B cell (primary cell): ENCODE measurements at regions not wholly inside any gene's neighbourhood (a gene's known extent, or its start where the extent isn't known, plus 50 kb on each side); places are given as distances from the start of the nearest gene placed in this dataset.

Source experiments
- ATAC-seq: fragments of 200-7000 bp; cut with Tn5 transposase; one replicate; pipeline ENCODE4 v1.10.0; 2021; ENCODE audit warnings: low read depth, mild to moderate bottlenecking, moderate number of reproducible peaks, moderate library complexity
- CTCF ChIA-PET: fragments of 350-600 bp; sonication (Branson Sonifier 250); formaldehyde crosslinking; loops from one replicate; lab custom pipeline; 2021; ENCODE audit warnings: antibody characterized with exemption, inconsistent platforms; lab: Charles Lee
- POLR2A ChIA-PET: fragments of 350-600 bp; sonication (Branson Sonifier 250); formaldehyde crosslinking; loops from one replicate; lab custom pipeline; 2021; ENCODE audit warnings: antibody characterized with exemption; lab: Charles Lee
- DNase-seq: peaks from one replicate; pipeline ENCODE4 v3.0.0; 2013
- H2AFZ ChIP-seq: 2 replicates; pipeline ENCODE4 v1.6.1; 2012; ENCODE audit warnings: mild to moderate bottlenecking, low read depth, low read length; ENCODE audit not compliant: insufficient read depth, poor library complexity, severe bottlenecking
- H3K27ac ChIP-seq, 2 donors: 1 replicate in 1 of 2; 2 replicates in 1 of 2; pipeline ENCODE4 v1.5.1; 2012 to 2013; ENCODE audit warnings: low read length in 2 of 2, mild to moderate bottlenecking in 2 of 2, moderate library complexity in 1 of 2
- H3K27me3 ChIP-seq, 4 experiments: fragments of 200-600 bp in 1 of 4; sonication (generic) in 1 of 4; replicated peaks in 1 of 4; 1 replicate in 2 of 4; 2 replicates in 2 of 4; pipeline versions ENCODE4 v1.6.1 to v1.7.0; 2013 to 2016; ENCODE audit warnings: low read length in 3 of 4, mild to moderate bottlenecking in 2 of 4, mixed read lengths in 1 of 4, moderate library complexity in 1 of 4; ENCODE audit not compliant: insufficient read depth in 4 of 4, control insufficient read depth in 3 of 4; ENCODE audit errors: control extremely low read depth in 1 of 4
- H3K36me3 ChIP-seq, 2 experiments: replicated peaks in 1 of 2; 1 replicate in 1 of 2; 2 replicates in 1 of 2; pipeline versions ENCODE4 v1.6.1 to v1.7.1; 2013; ENCODE audit warnings: low read length in 1 of 2; ENCODE audit not compliant: insufficient read depth in 2 of 2, control insufficient read depth in 1 of 2; ENCODE audit errors: control extremely low read depth in 1 of 2, extremely low read depth in 1 of 2
- H3K4me1 ChIP-seq, 2 donors: fragments of 200-600 bp in 1 of 2; sonication (generic) in 1 of 2; 1 replicate in 1 of 2; 2 replicates in 1 of 2; pipeline versions ENCODE4 v1.5.1 to v1.6.1; 2013 to 2017; ENCODE audit warnings: low read length in 2 of 2; ENCODE audit not compliant: control insufficient read depth in 2 of 2, insufficient read depth in 2 of 2
- H3K4me2 ChIP-seq: replicated peaks from 2 replicates; pipeline ENCODE3; 2012; ENCODE audit warnings: mild to moderate bottlenecking, low read depth, low read length; ENCODE audit not compliant: poor library complexity, severe bottlenecking
- H3K4me3 ChIP-seq, 5 experiments: fragments of 200-600 bp in 1 of 5; sonication (generic) in 1 of 5; 1 replicate in 3 of 5; 2 replicates in 2 of 5; pipeline versions ENCODE4 v1.5.1 to v1.7.0; 2011 to 2016; ENCODE audit warnings: low read length in 4 of 5, mild to moderate bottlenecking in 4 of 5, low read depth in 2 of 5, control low read depth in 1 of 5, moderate library complexity in 1 of 5; ENCODE audit not compliant: insufficient read depth in 1 of 5; ENCODE audit errors: control extremely low read depth in 1 of 5, extremely low read depth in 1 of 5
- H3K79me2 ChIP-seq: fragments of 200-600 bp; sonication (generic); one replicate; pipeline ENCODE4 v1.6.0; 2016; ENCODE audit warnings: low read length; ENCODE audit not compliant: control insufficient read depth, insufficient read depth
- H3K9ac ChIP-seq: fragments of 200-600 bp; sonication (generic); 2 replicates; pipeline ENCODE4 v1.6.1; 2017; ENCODE audit warnings: mild to moderate bottlenecking, low read length, moderate library complexity
- H3K9me3 ChIP-seq, 3 donors: one replicate each; pipeline versions ENCODE4 v1.6.1 to v1.7.1; 2013; ENCODE audit warnings: low read length in 2 of 3; ENCODE audit not compliant: control insufficient read depth in 2 of 3, insufficient read depth in 1 of 3; ENCODE audit errors: control extremely low read depth in 1 of 3
- H4K20me1 ChIP-seq: 2 replicates; pipeline ENCODE4 v1.6.0; 2012; ENCODE audit warnings: mild to moderate bottlenecking, low read length; ENCODE audit not compliant: insufficient read depth, control insufficient read depth, poor library complexity, severe bottlenecking
- H3K27ac Mint-ChIP-seq: one replicate; pipeline ENCODE4 v1.8.0; 2021; ENCODE audit warnings: mixed read lengths
- H3K27me3 Mint-ChIP-seq: one replicate; pipeline ENCODE4 v1.8.0; 2021; ENCODE audit warnings: mixed read lengths
- H3K4me1 Mint-ChIP-seq: one replicate; pipeline ENCODE4 v1.8.0; 2021; ENCODE audit warnings: mixed read lengths
- H3K4me3 Mint-ChIP-seq: one replicate; pipeline ENCODE4 v1.8.0; 2021; ENCODE audit warnings: mixed read lengths
- H3K9me3 Mint-ChIP-seq: one replicate; pipeline ENCODE4 v1.8.0; 2022; ENCODE audit warnings: mixed read lengths; ENCODE audit not compliant: insufficient read depth
- EZH2 ChIP-seq: IDR thresholded peaks from 2 replicates; pipeline ENCODE4 v1.6.1; 2012; ENCODE audit warnings: borderline replicate concordance, low read depth, mild to moderate bottlenecking, moderate library complexity, low read length; ENCODE audit not compliant: insufficient read depth, poor library complexity, severe bottlenecking
- WGBS: methylation state at CpG from one replicate; pipeline ENCODE4 v1.1.5; 2013; ENCODE audit warnings: missing lambda C conversion rate; ENCODE audit not compliant: insufficient coverage; 5-methylcytosine and 5-hydroxymethylcytosine counted together
- intact Hi-C: fragments of 100-400 bp; cut with micrococcal nuclease; formaldehyde crosslinking; loops from one replicate; pipeline ENCODE4 v1.10.0; 2022
- TF ChIP-seq, protein P1 (sequence below): fragments of 200-600 bp; IDR thresholded peaks from one replicate; pipeline ENCODE4 v1.8.0; 2022; ENCODE audit warnings: antibody characterized with exemption, mild to moderate bottlenecking

GRCh38 chr11:70720281-70720680, 322.0 kb downstream of the CTTN start:
- ATAC-seq, result no peak
- DNase-seq, result no peak
- H3K4me3 Mint-ChIP-seq, result no peak overlapping the region
- H3K9ac ChIP-seq, result no peak overlapping the region
- 73% methylated on average over 3 of the region's 5 CpGs for WGBS
- no peak overlapping the region for H3K27ac Mint-ChIP-seq
- TF ChIP-seq EZH2, result no peak
- TF ChIP-seq, protein P1, sequence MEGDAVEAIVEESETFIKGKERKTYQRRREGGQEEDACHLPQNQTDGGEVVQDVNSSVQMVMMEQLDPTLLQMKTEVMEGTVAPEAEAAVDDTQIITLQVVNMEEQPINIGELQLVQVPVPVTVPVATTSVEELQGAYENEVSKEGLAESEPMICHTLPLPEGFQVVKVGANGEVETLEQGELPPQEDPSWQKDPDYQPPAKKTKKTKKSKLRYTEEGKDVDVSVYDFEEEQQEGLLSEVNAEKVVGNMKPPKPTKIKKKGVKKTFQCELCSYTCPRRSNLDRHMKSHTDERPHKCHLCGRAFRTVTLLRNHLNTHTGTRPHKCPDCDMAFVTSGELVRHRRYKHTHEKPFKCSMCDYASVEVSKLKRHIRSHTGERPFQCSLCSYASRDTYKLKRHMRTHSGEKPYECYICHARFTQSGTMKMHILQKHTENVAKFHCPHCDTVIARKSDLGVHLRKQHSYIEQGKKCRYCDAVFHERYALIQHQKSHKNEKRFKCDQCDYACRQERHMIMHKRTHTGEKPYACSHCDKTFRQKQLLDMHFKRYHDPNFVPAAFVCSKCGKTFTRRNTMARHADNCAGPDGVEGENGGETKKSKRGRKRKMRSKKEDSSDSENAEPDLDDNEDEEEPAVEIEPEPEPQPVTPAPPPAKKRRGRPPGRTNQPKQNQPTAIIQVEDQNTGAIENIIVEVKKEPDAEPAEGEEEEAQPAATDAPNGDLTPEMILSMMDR, result no peak
- H3K4me1 ChIP-seq, result no peaks in the 10 kb centered on the region
- H3K27ac ChIP-seq, result no peak overlapping the region
- peaks cover 5% of the 10 kb centered on the region for H3K27me3 Mint-ChIP-seq
- ChIA-PET POLR2A (no interaction called here), CTCF (no interaction called here)
- H3K9me3 Mint-ChIP-seq, result no peaks in the 10 kb centered on the region
- no peaks in the 10 kb centered on the region for H3K4me1 Mint-ChIP-seq
- no peaks in the 10 kb centered on the region for H3K27me3 ChIP-seq
- no peaks in the 10 kb centered on the region for H3K9me3 ChIP-seq
- no peak overlapping the region for H2AFZ ChIP-seq
- H3K36me3 ChIP-seq, result no peaks in the 10 kb centered on the region
- no peak overlapping the region for H3K4me2 ChIP-seq
- H3K4me3 ChIP-seq, result no peak overlapping the region
- H3K79me2 ChIP-seq, result no peaks in the 10 kb centered on the region
- no peaks in the 10 kb centered on the region for H4K20me1 ChIP-seq
- intact Hi-C loops, result no loop called here

- ChIA-PET POLR2A (no interaction called here), CTCF (no interaction called here)
- Mint-ChIP-seq H3K9me3 (no peaks in the 10 kb centered on the region), H3K4me3 (no peak overlapping the region), H3K27me3 (peaks cover 5% of the 10 kb centered on the region), H3K4me1 (no peaks in the 10 kb centered on the region), H3K27ac (no peak overlapping the region)
- no peak overlapping the region for H3K4me3 ChIP-seq
- no peaks in the 10 kb centered on the region for H3K79me2 ChIP-seq
- H2AFZ ChIP-seq, result no peak overlapping the region
- H3K27me3 ChIP-seq, result no peaks in the 10 kb centered on the region
- no peaks in the 10 kb centered on the region for H4K20me1 ChIP-seq
- no peak for DNase-seq
- WGBS, result 92% methylated on average over 11 of the region's 12 CpGs
- no peaks in the 10 kb centered on the region for H3K36me3 ChIP-seq
- ATAC-seq, result no peak
- H3K9ac ChIP-seq, result no peak overlapping the region
- H3K27ac ChIP-seq, result no peak overlapping the region
- TF ChIP-seq EZH2, result no peak
- TF ChIP-seq, protein P1, result no peak
- no peaks in the 10 kb centered on the region for H3K4me1 ChIP-seq
- no peaks in the 10 kb centered on the region for H3K9me3 ChIP-seq
- intact Hi-C loops, result no loop called here
- H3K4me2 ChIP-seq, result no peak overlapping the region
Observed at GRCh38 chr11:70721006-70721405, 322.7 kb downstream of the CTTN start.
